ENCODE measurements at regions not wholly inside any gene's neighbourhood (a gene's known extent, or its start where the extent isn't known, plus 50 kb on each side); places are given as distances from the start of the nearest gene placed in this dataset.

DNA sequence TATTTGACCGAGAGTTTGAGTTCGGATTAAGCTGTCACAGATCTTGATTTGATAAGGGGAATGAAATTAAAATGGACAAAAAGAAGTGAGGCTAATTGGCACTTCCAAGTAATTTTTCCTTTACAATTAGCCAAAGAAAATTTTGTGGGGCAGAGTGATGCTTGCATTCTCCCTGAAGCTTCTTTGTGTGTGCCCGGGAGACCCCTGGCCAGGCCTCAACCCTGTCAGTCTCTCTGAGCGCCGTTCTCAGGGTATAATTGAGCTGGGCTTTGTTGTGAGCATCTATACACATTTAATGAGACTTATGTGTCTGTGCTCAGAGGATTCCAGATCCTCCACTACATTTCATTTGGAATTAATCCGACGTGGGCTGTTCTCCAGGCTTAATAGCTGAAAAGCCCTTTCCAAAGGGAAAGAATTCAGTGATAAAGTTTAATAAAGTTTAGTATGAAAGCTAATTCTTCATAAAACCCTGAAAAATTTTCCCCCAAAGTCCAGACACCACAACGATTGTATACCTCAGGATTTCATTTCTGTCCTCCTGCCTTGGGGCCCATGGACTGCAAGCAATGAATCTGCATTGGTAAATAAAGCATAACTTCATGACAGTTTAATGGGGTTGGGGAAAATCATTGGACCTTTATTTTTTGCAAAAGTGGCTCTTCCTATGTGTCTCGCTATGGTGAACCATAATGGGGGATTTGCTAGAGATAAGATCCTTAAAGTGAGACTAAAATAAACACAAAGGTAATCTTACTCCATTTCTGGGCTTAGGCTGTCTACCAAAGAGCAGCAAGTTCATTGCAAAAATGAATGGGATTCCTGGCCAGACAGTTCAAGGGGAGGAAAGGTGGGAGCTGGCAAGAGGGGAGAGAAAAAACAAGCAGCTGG is 292.6 kb downstream of the C12orf75 start:
- Histone ChIP-seq H3K9me3 (no peaks in the 10 kb centered on the region), H3K4me1 (ENCODE audit: low read depth) (no peaks in the 10 kb centered on the region), H3K36me3 (ENCODE audit: low read depth) (no peaks in the 10 kb centered on the region), H3K4me3 (no peak overlapping the region)
- TF ChIP-seq CTCF (IDR thresholded peaks at IDR 0.05) = no peak
- ATAC-seq (no peak), DNase-seq (no peak)
- intact Hi-C loops (cut with DNase I, micrococcal nuclease) = no loop called here

DNA sequence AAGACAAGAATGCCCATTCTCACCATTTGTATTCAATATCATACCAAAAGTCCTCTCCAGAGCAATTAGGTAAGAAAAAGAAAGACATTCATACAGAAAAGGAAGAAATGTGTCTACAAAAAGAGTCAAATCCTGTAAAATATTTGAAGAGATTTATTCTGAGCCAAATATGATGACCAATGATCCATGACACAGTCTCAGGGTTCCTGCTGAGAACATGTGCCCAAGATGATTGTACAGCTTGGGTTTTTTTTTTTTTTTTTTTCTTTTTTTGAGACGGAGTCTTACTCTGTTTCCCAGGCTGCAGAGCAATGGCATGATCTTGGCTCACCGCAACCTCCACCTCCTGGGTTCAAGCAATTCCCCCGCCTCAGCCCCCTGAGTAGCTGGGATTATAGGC is 296.2 kb downstream of the C12orf75 start:
- no peak for TF ChIP-seq CTCF (IDR thresholded peaks at IDR 0.05)
- no peaks in the 10 kb centered on the region for H3K4me1 ChIP-seq (ENCODE audit: low read depth)
- no peak overlapping the region for H3K4me3 ChIP-seq
- ATAC-seq (no peak), DNase-seq (no peak)
- H3K36me3 ChIP-seq (ENCODE audit: low read depth) = no peaks in the 10 kb centered on the region
- intact Hi-C loops (cut with DNase I, micrococcal nuclease) = no loop called here
- no peaks in the 10 kb centered on the region for H3K9me3 ChIP-seq

DNA sequence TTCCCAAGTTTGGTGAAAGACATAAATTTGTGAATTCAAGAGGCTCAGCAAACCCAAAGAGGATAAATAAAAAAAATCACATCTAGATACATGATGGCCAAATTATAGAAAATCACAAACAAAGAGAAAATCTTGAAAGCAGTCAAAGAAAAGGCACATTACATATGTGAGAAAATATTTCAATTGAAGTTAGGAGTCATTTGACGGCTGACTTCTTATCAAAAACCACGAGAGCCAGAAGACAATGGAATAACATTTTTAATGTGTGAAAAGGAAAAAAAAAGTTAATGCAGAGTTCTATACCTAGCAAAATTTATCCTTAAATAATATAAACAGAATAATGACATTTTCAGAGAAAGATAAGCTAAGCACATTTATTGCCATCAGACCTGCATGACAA is 307.0 kb downstream of the C12orf75 start:
- ATAC-seq (no peak), DNase-seq (no peak)
- no peak overlapping the region for H3K4me3 ChIP-seq
- H3K9me3 ChIP-seq = peaks cover 16% of the 10 kb centered on the region
- no peak for TF ChIP-seq CTCF (IDR thresholded peaks at IDR 0.05)
- intact Hi-C loops (cut with DNase I, micrococcal nuclease) = no loop called here
- H3K36me3 ChIP-seq (ENCODE audit: low read depth) = no peaks in the 10 kb centered on the region
- H3K4me1 ChIP-seq (ENCODE audit: low read depth) = no peaks in the 10 kb centered on the region

DNA sequence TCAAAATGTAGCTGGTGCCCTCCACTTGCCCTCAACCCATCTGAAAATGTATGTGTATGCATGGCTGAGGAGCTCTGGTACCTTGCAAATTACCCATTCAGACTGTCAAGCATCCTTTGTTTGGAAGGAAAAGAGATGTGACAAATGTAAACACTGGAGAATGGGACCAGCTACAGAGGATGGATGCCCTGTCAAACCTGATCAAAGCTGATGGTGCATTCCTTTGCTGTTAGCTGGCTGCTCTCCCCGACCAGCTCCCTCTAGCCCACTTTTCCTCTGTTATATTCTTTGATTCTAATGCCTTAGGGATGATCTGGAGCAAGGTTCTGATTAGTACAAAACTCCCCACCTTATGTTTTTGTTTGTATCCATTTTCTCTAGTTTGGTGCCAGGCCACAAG is 310.3 kb downstream of the C12orf75 start:
- DNase-seq = no peak
- no peak for ATAC-seq
- Histone ChIP-seq H3K4me1 (ENCODE audit: low read depth) (no peaks in the 10 kb centered on the region), H3K9me3 (peaks cover 15% of the 10 kb centered on the region), H3K4me3 (no peak overlapping the region), H3K36me3 (ENCODE audit: low read depth) (no peaks in the 10 kb centered on the region)
- no peak for TF ChIP-seq CTCF (IDR thresholded peaks at IDR 0.05)
- intact Hi-C loops (cut with DNase I, micrococcal nuclease) = no loop called here

GRCh38 chr12:105641749-105642148 is 311.3 kb downstream of the C12orf75 start:
- intact Hi-C loops (cut with DNase I, micrococcal nuclease) = no loop called here
- Histone ChIP-seq H3K4me3 (no peak overlapping the region), H3K4me1 (ENCODE audit: low read depth) (no peaks in the 10 kb centered on the region), H3K9me3 (peaks cover 12% of the 10 kb centered on the region), H3K36me3 (ENCODE audit: low read depth) (no peaks in the 10 kb centered on the region)
- TF ChIP-seq CTCF (IDR thresholded peaks at IDR 0.05) = no peak
- DNase-seq = no peak
- ATAC-seq = no peak

Data from mucosa of descending colon (tissue), 3 donors.